ENCODE measurements at regions not wholly inside any gene's neighbourhood (a gene's known extent, or its start where the extent isn't known, plus 50 kb on each side); places are given as distances from the start of the nearest gene placed in this dataset.

DNA sequence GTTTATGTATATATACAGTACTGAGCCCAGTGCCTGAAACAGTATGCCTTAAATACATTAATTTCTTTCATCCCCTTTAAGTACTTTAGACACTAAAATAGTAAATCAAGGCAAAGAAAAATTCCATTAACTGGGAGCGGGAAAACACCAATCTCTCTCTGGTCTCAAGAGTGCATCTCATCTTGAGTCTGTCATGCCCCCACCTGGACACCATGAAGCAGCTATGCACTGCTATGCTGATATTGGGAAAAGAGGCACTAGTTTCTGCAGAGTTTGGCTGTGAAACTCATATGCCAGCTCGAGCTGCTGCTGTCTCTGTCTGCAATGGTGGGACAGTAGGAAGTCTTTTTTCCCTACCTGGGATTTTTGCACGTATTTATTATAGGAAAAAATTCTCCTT is 754.4 kb upstream of the RAG2 start:
- Mint-ChIP-seq H3K4me1 (ENCODE audit: unreplicated experiment) (no peaks in the 10 kb centered on the region), H3K9me3 (no peaks in the 10 kb centered on the region), H3K4me3 (no peak overlapping the region), H3K27me3 (no peaks in the 10 kb centered on the region), H3K27ac (no peak overlapping the region), H3K36me3 (no peaks in the 10 kb centered on the region)
- TF ChIP-seq, protein P1, sequence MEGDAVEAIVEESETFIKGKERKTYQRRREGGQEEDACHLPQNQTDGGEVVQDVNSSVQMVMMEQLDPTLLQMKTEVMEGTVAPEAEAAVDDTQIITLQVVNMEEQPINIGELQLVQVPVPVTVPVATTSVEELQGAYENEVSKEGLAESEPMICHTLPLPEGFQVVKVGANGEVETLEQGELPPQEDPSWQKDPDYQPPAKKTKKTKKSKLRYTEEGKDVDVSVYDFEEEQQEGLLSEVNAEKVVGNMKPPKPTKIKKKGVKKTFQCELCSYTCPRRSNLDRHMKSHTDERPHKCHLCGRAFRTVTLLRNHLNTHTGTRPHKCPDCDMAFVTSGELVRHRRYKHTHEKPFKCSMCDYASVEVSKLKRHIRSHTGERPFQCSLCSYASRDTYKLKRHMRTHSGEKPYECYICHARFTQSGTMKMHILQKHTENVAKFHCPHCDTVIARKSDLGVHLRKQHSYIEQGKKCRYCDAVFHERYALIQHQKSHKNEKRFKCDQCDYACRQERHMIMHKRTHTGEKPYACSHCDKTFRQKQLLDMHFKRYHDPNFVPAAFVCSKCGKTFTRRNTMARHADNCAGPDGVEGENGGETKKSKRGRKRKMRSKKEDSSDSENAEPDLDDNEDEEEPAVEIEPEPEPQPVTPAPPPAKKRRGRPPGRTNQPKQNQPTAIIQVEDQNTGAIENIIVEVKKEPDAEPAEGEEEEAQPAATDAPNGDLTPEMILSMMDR (conservative IDR thresholded peaks at IDR 0.05), result no peak
- DNase-seq (ENCODE audit: extremely low spot score, unreplicated experiment), result no peak

DNA sequence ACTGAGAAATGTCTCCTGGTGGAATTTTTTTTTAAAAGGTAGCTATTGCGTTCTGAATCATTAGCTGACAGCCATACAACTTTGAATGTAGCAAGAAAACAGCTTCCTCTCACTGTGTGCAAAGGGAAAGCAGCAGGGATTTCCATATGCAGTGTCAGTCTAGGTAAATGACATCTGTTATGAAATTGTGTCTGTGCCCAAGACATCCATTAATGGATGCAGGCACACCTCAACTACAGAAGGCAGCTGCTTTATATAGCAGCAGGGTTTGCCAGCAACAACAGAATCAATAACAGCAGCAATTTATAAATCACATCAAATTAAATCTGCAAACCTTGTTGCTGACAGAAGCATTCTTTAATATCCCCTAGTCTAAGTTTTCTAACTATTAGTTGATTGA is 745.3 kb upstream of the RAG2 start:
- Mint-ChIP-seq H3K4me3 (no peak overlapping the region), H3K36me3 (no peaks in the 10 kb centered on the region), H3K4me1 (ENCODE audit: unreplicated experiment) (no peaks in the 10 kb centered on the region), H3K9me3 (no peaks in the 10 kb centered on the region), H3K27ac (no peak overlapping the region), H3K27me3 (no peaks in the 10 kb centered on the region)
- TF ChIP-seq, protein P1 (conservative IDR thresholded peaks at IDR 0.05), result no peak
- DNase-seq (ENCODE audit: extremely low spot score, unreplicated experiment), result no peak

DNA sequence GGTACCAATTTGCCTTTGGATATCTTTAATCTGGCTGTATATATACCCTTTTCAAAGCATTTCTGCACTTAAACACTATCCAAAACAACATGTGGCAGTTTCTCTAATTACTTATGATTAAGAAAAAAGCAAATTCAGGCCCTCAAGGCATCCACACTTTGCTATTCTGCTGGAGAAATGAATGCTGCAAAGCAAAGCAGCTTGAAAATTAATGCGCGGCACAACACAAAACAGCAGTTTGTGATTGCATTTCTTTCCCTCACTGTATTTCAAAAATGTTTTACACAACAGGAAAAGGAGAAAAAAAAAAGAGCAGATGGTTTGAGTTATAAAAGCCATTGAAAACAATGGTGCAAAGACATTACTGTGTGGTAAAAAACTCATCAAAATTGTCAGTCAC is 738.4 kb upstream of the RAG2 start:
- TF ChIP-seq, protein P1 (conservative IDR thresholded peaks at IDR 0.05), result no peak
- no peak overlapping the region for H3K27ac Mint-ChIP-seq
- H3K4me3 Mint-ChIP-seq, result no peak overlapping the region
- no peaks in the 10 kb centered on the region for H3K27me3 Mint-ChIP-seq
- H3K4me1 Mint-ChIP-seq (ENCODE audit: unreplicated experiment), result no peaks in the 10 kb centered on the region
- DNase-seq (ENCODE audit: extremely low spot score, unreplicated experiment), result no peak
- H3K9me3 Mint-ChIP-seq, result no peaks in the 10 kb centered on the region
- H3K36me3 Mint-ChIP-seq, result no peaks in the 10 kb centered on the region

DNA sequence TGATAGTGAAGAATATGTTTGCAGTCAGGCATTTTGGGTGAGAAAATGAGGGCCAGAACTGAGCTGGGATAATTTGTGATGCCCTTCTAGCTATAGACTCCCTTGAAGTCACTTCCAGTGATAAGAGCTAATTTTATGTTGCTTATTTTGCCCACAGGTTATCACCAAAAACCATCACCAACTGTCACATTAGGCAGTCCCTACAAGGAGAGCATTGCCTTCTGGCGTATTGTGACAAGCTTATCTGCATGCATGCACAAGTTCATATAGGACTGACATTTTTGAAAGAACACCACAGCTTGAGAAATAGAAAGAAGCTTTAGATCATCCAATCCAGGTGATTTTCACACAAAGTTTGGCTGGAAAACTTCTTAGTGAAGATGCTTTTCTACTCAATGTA is 735.3 kb upstream of the RAG2 start:
- no peaks in the 10 kb centered on the region for H3K4me1 Mint-ChIP-seq (ENCODE audit: unreplicated experiment)
- no peaks in the 10 kb centered on the region for H3K36me3 Mint-ChIP-seq
- no peak overlapping the region for H3K4me3 Mint-ChIP-seq
- H3K9me3 Mint-ChIP-seq, result no peaks in the 10 kb centered on the region
- DNase-seq (ENCODE audit: extremely low spot score, unreplicated experiment), result no peak
- no peak overlapping the region for H3K27ac Mint-ChIP-seq
- TF ChIP-seq, protein P1 (conservative IDR thresholded peaks at IDR 0.05), result no peak
- H3K27me3 Mint-ChIP-seq, result no peaks in the 10 kb centered on the region

DNA sequence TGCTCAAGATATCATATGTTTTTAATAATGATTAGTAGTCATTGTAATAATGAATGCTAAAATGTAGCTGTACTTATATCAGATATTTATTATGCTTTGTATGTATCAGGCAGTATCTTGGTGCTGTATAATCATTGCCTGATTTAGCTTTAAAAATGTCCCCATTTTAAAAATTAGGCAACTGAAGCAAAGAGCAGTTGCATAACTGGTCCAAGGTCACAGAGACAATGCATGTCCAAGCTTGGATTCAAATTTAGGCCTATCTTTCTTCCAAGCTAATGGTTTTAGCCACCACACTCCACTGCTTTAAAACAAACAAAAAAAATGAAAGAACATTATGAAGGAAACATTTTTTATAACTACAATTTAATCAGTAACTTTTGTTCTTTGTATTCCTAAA is 725.8 kb upstream of the RAG2 start:
- Mint-ChIP-seq H3K27ac (no peak overlapping the region), H3K4me1 (ENCODE audit: unreplicated experiment) (no peaks in the 10 kb centered on the region), H3K36me3 (no peaks in the 10 kb centered on the region), H3K9me3 (no peaks in the 10 kb centered on the region), H3K27me3 (no peaks in the 10 kb centered on the region), H3K4me3 (no peak overlapping the region)
- DNase-seq (ENCODE audit: extremely low spot score, unreplicated experiment), result no peak
- TF ChIP-seq, protein P1 (conservative IDR thresholded peaks at IDR 0.05), result no peak
